HFFc6 (cell line): ENCODE measurements at regions not wholly inside any gene's neighbourhood (a gene's known extent, or its start where the extent isn't known, plus 50 kb on each side); places are given as distances from the start of the nearest gene placed in this dataset.

Experiments used
- DNase-seq: peaks from one replicate; pipeline ENCODE4 v3.0.0-alpha.2; 2018
- H3K27ac Mint-ChIP-seq: 2 replicates; pipeline ENCODE4 v1.8.0; 2020; ENCODE audit warnings: mild to moderate bottlenecking, mixed read lengths
- H3K27me3 Mint-ChIP-seq: 2 replicates; pipeline ENCODE4 v1.8.0; 2021; ENCODE audit warnings: mild to moderate bottlenecking, moderate library complexity, mixed read lengths; ENCODE audit not compliant: insufficient read depth
- H3K36me3 Mint-ChIP-seq: 2 replicates; pipeline ENCODE4 v1.8.0; 2021; ENCODE audit warnings: low read depth, mixed read lengths
- H3K4me1 Mint-ChIP-seq: 2 replicates; pipeline ENCODE4 v1.8.0; 2020; ENCODE audit warnings: low read depth, mixed read lengths
- H3K4me3 Mint-ChIP-seq: 2 replicates; pipeline ENCODE4 v1.8.0; 2020; ENCODE audit warnings: mild to moderate bottlenecking, moderate library complexity, mixed read lengths
- H3K9me3 Mint-ChIP-seq: 2 replicates; pipeline ENCODE4 v1.8.0; 2020; ENCODE audit warnings: mild to moderate bottlenecking, mixed read lengths
- CTCF ChIP-seq: fragments of 200-600 bp; sonication (generic); IDR thresholded peaks from 2 replicates; pipeline ENCODE4 v1.5.0; 2021; ENCODE audit warnings: antibody characterized with exemption, mild to moderate bottlenecking

GRCh38 chr3:46122091-46122490 lies 86.0 kb downstream of the CCR1 start:
- Mint-ChIP-seq H3K27me3 (peaks cover 2% of the 10 kb centered on the region; the same call in 1 of the 2 replicates), H3K4me3 (no peak overlapping the region), H3K9me3 (no peaks in the 10 kb centered on the region), H3K36me3 (no peaks in the 10 kb centered on the region), H3K4me1 (peaks cover 24% of the 10 kb centered on the region), H3K27ac (no peak overlapping the region)
- DNase-seq, result no peak
- TF ChIP-seq CTCF, result no peak

- TF ChIP-seq CTCF, result no peak
- H3K4me1 Mint-ChIP-seq, result peaks cover 22% of the 10 kb centered on the region
- no peak overlapping the region for H3K4me3 Mint-ChIP-seq
- H3K9me3 Mint-ChIP-seq, result no peaks in the 10 kb centered on the region
- no peak for DNase-seq
- H3K27ac Mint-ChIP-seq, result no peak overlapping the region
- peaks cover 2% of the 10 kb centered on the region; the same call in 1 of the 2 replicates for H3K27me3 Mint-ChIP-seq
- H3K36me3 Mint-ChIP-seq, result no peaks in the 10 kb centered on the region
Measured at GRCh38 chr3:46120983-46121382, 87.1 kb downstream of the CCR1 start.

- Mint-ChIP-seq H3K9me3 (no peaks in the 10 kb centered on the region), H3K4me1 (peaks cover 31% of the 10 kb centered on the region), H3K27me3 (peaks cover 2% of the 10 kb centered on the region; the same call in 1 of the 2 replicates), H3K36me3 (no peaks in the 10 kb centered on the region), H3K4me3 (no peak overlapping the region), H3K27ac (no peak overlapping the region)
- DNase-seq, result no peak
- TF ChIP-seq CTCF, result no peak
Measured at GRCh38 chr3:46119709-46120498, 88.2 kb downstream of the CCR1 start.

- H3K4me3 Mint-ChIP-seq, result no peak overlapping the region
- H3K9me3 Mint-ChIP-seq, result no peaks in the 10 kb centered on the region
- TF ChIP-seq CTCF, result no peak
- H3K27ac Mint-ChIP-seq, result no peak overlapping the region
- DNase-seq, result no peak
- peaks cover 32% of the 10 kb centered on the region for H3K4me1 Mint-ChIP-seq
- H3K36me3 Mint-ChIP-seq, result no peaks in the 10 kb centered on the region
- peaks cover 2% of the 10 kb centered on the region; the same call in 1 of the 2 replicates for H3K27me3 Mint-ChIP-seq
Measured at GRCh38 chr3:46119253-46119652, 88.9 kb downstream of the CCR1 start.

- H3K36me3 Mint-ChIP-seq, result no peaks in the 10 kb centered on the region
- H3K27me3 Mint-ChIP-seq, result peaks cover 2% of the 10 kb centered on the region; the same call in 1 of the 2 replicates
- H3K9me3 Mint-ChIP-seq, result no peaks in the 10 kb centered on the region
- H3K4me3 Mint-ChIP-seq, result no peak overlapping the region
- no peak for TF ChIP-seq CTCF
- DNase-seq, result no peak
- no peak overlapping the region for H3K27ac Mint-ChIP-seq
- H3K4me1 Mint-ChIP-seq, result peaks cover 47% of the 10 kb centered on the region
Measured at GRCh38 chr3:46116996-46117395, 89.7 kb upstream of the XCR1 start.
